HG03439 (cell line): ENCODE measurements at regions not wholly inside any gene's neighbourhood (a gene's known extent, or its start where the extent isn't known, plus 50 kb on each side); places are given as distances from the start of the nearest gene placed in this dataset.
"Not testable (repeated sequence)": the region's sequence is repeated elsewhere in the genome, so short reads cannot be mapped to it uniquely, and the experiment has no call there.

Source experiments
- ATAC-seq: cut with Tn5 transposase; IDR thresholded peaks from one replicate; pipeline ENCODE4 v1.9.1; 2021; ENCODE audit warnings: mild to moderate bottlenecking, moderate library complexity; ENCODE audit not compliant: unreplicated experiment

DNA sequence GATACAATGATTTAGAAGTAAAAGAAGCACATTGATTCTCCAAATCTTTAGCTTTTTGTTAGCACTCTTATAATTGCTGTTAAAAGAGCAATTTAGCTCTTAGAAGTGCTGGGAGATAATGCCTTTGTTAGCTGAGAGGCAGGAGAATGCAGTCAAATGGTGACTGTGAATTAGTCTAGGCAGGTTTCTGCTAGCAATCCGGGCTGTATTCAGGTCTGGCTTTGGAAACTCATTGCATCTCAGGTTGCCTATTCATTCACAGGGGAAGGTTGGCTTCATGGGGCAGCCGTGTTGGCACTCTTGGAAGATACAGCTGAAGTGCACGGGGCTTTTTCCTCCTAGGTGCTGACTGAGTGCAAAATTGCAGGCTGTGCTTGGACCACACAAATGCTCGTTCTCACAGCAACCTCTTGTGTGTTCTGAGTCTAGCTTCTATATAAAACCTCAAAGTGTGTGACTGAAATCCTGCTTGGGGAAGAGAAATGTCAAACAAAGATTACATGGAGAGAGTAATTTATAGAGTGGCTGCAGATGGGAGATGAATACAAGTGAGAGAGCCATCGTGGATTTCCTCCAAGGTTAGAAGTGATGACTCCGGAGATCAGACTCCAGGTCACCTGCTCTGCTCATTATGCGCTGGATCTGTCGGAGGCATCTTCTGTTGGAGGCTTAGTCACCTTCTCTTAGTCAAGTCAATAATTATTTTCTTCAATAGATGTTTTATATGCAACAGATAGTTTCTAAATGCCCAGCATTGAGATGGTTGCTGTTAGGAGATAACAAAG lies 167.8 kb downstream of the PMAIP1 start:
- ATAC-seq = no peak

DNA sequence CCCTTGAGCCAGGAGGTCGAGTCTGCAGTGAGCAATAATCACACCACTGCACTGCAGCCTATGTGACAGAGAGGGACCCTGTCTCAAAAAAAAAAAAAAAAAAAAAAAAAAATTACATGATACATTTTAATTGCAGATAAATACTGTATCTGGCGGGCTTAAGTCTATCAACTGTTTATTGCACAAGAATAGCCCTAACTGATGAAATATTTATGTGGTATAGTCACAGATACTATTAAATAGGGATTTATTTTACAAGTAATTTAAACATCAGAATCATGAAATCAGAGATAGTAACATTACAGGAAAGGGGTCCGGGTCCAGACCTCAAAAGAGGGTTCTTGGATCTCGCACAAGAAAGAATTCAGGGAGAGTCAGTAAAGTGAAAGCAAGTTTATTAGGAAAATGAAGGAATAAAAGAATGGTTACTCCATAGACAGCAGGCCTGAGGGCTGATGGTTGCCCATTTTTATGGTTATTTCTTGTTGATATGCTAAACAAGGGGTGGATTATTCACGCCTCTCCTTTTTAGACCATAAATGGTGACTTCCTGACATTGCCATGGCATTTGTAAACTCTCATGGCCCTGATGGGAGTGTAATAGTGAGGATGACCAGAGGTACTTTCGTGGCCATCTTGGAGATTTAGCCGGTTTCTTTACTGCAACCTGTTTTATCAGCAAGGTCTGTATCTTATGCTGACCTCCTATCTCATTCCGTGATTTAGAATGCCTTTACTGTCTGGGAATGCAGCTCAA lies 166.6 kb downstream of the PMAIP1 start:
- no peak for ATAC-seq

DNA sequence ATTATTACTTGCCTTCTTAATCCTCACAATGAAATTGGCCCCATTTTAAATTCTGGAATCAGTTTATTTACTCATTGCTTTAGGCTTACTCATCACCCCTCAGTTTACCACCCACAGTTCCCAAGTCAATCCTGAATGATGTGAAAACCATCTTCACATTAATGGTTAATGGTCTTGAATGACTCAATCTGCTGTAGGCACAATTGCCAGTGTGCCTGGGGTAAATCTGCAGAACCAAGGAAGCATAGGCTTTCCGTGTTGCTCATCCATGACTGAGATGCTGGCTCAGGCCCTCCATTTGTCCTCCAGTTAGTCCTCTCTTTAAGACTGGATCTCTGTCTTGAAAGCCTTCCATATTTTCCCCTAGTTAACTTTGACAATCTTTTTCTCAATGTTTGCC lies 164.5 kb downstream of the PMAIP1 start:
- no peak for ATAC-seq

DNA sequence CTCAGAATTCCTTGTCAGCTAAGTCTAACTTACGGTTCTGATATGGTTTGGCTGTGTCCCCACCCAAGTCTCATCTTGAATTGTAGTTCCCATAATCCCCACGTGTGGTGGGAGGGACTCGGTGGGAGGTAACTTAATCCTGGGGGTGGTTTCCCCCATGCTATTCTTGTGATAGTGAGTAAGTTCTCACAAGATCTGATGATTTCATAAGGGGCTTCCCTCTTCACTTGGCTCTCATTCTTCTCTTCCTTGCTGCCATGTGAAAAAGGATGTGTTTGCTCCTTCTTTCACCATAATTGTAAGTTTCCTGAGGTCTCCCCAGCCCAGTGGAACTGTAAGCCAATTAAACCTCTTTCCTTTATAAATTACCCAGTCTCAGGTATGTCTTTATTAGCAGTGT lies 163.0 kb downstream of the PMAIP1 start:
- ATAC-seq = not testable (repeated sequence)

DNA sequence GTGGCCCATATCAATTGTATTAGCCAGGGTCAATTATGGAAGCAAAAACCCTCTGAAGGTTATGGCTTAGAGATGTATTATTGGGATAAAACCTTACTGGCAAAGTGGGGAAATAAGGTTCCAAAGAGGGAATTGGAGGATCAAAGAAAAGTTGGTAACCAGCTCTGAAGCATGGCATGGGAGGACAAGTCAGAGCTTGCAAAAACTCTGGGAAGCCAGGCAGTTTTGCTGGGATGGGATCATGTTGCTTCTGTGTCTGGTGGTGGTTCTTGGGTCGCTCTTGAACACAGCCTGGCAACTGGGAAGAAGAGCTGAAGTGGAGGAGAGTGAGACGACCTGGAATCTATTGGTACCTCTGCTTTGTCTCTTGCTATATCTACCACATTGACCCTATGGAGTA lies 162.6 kb downstream of the PMAIP1 start:
- no peak for ATAC-seq

DNA sequence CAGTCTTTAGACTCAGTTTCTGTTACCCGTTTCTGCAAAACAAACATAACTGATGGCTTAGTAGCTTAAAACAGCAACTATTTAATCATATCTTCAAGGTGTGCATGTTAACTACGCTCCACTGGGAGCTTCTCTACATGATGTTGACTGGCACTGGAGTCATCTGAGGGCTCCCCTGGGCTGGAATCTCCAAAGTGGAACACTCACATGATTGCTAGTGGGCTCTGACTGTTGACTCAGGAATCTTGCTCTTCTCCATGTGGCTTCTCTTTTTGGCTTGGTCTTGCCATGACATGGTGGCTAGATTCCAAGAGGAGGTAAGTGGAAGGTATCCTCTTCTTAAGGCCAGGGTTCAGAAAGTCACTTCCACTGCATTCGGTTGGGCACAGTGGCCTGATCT lies 160.8 kb downstream of the PMAIP1 start:
- no peak for ATAC-seq

DNA sequence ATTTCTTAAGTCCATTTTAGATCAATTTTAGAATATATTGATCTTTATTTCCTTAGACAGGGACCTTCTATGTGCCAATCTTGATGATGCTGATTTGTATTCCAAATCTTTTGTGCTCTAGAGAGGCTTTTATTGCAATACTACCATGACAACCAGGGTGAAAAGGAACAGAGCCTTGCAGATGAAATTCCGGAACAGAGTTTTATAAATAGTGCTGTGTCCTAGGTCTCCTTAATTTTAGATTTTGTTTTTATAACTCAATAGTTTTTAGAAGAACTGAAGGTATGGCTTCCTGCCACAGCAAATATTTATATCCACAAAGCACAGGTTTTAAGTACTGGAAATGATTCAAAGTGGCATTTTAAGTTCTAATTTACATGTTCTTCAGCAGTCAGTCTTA lies 160.2 kb downstream of the PMAIP1 start:
- no peak for ATAC-seq

DNA sequence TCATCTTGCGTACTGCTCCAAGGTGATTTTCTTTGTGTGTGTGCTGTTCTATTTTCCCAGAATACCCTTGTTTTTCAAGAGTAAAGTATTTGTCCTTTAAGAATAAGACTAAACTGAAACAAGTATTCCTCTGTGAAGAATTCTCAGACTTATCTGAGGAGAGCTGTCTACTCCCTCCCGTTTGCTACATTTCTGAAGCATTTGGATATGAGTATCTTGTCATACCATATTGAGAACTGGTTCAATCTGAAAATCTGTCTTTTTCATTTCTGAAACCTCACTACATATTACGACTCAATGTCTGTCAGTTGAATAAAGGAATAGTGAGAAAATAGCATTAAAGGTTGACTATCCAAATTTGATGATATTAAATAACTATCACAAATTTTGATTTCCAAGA lies 159.4 kb downstream of the PMAIP1 start:
- ATAC-seq = no peak

DNA sequence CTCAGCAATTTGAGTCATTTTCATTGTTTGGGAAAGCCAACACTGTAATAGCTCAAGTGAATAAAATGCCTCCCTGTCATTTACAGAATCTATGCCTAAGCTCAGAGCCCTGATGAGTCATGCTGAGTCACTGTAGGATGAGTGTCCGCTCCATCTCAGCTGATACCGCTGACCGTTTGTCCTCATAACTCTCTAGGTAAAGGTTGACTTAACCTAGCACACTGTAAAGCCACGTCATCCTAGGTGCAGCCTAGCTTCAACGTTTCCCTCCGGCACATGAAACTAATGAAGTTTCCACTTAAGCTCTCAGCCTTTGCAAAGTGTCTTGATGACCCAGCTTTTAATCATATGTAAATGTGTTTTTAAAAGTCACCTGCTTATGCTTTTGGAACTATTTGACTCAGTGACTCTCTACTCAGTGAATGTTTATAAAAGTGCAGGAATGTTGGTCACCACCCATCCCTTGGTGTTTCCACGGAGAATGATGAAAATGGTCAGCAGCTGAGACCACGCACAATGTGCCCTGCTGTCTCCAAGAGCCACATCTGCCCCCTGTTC lies 154.0 kb downstream of the PMAIP1 start:
- ATAC-seq = peak; percentile 87

DNA sequence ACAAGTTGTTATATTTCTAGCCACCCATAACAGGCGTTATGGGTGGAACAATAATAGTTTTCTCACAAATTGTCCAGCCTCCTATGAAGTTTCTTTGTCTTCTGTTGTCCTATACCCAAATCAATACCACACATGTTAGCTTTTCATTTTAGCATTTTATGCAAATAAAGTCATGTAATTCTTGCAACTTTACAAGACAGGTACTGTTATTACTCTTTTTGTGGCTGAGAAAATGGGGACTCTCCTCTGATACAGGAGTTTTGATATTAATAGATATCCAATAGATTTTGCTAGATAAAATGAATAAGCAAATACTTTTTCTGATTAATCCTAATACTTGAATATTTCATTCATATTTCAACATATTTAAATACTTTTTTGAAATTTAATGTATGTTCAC lies 151.0 kb downstream of the PMAIP1 start:
- no peak for ATAC-seq

DNA sequence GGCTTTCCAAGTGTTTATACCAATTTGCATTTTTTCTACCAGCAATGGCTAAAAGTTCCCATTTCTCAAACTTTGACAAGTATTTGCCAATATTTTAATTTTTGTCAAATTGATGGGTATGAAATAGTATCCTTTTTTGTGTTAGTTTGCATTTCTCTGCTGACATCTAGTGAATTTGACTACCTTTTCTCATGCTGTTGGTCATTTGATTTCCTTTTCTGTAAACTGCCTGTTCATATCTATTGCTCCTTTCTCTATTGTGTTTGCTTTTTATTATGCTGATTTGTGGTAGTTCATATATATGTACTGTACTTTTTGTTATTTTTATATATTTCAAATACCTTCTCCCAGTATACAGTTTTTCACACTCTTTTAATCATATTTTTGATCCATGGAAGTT lies 149.4 kb downstream of the PMAIP1 start:
- no peak for ATAC-seq

DNA sequence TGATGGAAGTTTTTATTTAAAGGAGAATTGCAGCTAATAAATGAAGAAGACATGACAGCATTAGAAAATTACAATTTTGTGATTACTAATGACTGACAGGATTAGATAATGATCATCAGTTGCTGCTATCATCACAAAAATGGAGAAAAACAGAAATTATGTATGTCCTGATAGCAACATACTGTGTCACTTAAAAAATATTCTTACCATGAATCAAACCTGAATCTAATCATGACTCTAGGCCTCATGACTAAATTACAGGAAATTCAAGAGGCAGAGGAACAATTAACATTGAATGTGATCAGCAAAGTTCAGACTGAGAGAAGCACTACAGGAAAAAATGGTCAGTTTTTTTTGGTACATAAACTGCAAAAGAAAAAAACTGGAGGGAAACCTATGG lies 147.8 kb downstream of the PMAIP1 start:
- ATAC-seq = no peak

DNA sequence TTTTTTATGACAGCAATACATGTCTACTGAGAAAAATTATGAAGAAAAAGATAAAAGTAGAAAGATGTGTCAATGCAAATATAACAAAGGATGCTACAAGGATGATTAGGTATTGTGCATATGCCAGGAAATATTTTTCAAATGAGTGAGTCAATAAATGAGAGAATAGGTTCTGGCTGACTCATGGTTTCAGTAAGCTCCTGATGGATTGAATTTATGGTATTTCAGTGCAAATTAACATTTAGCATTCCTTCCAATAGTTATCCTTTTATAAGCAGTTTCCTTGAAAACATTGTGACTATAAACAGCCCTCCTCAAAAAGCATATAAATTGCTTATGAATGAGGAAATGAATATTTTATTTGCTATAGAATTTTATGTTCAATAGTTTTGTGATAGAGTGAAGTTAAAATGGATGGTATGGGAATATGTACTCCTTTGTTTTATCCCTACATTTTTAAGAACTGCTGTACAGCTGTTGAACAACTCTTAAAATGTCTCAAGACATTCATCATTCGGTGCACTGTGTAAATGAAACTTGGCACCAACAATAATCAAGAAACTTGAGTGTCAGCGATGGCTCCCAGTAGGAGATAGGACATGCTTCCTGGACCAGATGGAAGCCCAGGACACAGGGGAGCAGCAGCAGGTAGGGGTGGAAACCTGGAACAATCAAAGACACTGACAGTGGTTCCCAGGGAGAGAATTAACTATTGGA lies 144.7 kb downstream of the PMAIP1 start:
- no peak for ATAC-seq

DNA sequence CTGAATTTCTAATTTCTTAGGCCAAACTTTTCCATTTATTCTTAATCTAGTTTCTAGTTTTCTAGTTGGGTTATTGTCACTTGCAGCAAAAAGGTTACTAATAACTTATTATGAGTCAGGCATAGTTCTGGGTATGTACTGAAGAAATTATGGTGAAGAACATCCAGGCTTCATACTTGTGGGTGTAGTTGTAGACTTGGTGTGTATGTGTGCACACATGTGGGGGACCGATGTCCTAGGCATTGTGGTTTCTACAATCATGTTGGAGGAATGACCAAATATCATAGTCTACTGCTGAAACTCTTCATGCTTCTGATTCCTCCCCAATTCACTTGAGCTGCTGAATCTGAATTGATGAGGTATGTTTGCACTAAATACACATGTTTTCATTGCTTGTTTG lies 141.2 kb downstream of the PMAIP1 start:
- ATAC-seq = no peak

DNA sequence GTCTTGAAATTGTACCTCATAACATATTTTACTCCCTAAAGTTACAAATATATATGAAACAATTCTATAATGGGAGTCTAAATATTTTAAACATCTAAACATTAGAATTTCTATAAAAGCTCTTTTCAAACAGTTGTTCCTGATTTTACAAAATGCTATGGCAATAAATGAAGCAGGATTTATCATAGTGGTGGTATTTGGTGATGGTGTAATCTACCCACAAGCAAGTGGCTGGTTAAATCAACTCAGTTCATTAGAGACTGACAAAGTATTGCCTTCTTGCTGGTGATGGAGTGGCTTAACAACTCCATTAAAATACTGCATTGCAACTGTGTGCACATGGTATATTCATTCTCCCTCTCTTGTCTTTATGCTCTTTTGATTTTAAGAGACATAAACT lies 138.9 kb downstream of the PMAIP1 start:
- ATAC-seq = no peak

DNA sequence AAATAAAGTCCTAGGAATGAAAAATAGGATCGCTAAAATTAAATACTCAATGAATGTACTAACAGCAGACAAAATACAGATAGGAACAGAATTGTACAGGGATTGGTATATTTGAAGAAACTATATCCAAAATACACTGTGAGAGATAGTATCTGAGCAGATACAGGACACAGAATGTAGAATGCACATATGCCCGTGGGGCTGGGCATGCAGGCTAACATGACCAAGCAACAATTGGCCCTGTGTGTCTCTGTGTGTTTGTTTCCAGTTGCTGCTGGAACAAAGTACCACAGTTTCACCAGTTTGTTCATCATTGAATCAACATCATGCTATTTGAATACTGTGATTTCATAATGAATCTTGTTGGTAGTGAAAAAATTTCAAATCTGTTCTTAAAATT lies 127.6 kb downstream of the PMAIP1 start:
- no peak for ATAC-seq

DNA sequence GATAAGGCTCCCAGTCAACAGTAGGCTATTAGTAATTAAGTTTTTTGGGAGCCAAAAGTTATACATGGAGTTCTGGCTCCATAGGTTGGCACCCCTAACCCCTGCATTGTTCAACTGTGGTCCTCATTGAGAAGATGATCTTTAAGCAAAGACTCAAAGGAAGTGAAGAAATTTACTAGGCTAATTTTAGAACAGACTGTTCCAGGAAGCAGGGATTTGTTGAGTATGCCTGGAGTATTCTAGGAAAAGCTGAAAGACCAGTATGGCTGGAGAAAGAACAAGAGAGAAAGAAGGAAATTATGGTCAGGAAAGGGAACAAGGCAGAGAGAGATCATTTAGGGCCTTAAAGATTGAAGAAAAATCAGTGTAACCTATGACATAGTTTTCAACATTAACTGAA lies 125.1 kb downstream of the PMAIP1 start:
- ATAC-seq = no peak

DNA sequence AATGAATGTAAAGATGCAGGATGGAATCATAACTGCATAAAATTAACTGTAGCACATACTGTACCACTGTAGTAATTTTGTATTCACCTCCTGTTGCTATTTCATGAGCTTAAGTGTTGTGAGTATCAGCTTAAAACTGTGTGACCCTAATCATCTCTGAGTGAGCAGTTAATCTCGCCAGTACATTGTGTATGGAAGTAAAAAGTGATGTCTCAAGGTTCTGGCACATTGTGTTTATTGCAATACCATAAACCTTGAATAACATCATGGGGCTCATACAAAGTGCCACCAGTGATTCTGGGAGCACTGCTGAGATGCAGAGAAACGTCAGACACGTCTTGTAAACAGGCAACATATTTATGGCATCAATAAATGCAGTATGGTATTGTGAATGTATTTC lies 124.5 kb downstream of the PMAIP1 start:
- no peak for ATAC-seq

DNA sequence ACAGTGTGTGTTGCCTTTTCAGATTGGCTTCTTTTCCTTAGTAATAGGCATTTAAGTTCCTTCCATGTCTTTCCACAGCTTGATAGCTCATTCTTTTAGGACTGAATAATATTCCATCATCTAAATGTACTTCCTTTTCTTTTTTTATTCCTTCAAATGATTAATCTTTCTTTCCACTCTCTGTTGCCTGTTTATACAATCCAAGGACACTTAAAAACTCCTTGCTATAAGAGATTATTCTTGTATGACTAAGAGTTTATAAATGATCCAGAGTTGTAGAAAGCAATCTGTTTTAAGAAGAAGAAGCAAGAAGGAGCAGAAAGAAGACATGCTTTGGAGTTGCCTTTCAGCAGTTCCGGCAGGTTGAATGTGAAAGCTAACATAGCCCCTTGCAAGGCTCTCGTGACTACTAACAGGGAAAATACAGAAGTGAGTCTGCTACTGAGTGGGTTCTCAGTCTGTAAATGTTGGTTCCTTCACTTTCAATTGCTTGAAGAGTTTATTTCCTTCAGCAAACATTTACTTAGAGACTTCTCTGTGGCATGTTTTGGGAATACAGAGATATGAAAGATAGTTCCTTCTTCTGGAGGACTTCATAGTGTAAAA lies 123.0 kb downstream of the PMAIP1 start:
- no peak for ATAC-seq

DNA sequence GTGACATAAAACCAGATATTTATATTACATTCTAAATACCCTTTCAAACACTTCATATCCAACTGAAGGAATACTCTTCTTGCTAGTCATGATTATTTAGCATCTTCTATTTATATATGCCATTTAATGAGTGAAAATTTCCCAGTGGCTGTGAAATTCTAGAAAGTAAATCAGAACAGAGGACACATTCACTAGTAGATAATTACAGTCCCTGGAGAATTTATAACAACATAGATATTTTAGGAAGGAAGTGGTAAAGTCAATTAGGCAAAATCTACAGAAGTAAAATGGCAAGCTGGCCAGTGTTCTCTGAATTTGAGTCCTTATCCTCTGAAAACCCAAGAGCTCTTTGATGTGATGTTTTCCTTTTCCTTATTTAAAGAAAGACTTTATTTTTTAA lies 121.8 kb downstream of the PMAIP1 start:
- ATAC-seq = no peak
